ENCODE measurements at regions not wholly inside any gene's neighbourhood (a gene's known extent, or its start where the extent isn't known, plus 50 kb on each side); places are given as distances from the start of the nearest gene placed in this dataset.

DNA sequence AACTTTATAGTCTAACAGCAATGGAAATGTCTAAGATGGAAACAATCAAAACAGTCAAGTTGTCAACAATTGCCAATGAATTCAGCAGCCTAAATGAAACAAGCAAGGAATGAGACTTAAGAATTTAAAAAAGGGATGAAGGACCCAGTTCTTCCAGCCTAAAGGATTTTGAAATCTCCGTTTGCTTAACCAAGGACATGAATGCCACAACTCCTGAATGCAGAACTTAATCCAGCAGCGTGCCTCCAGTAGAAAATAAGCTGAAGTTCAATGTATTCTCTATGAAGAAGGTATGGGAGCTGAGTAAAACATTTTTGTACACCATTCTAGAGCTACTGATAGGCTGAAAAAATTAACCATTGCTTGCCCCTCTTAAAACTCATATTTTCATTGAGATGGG is 411.3 kb downstream of the ARHGEF28 start:
- DNase-seq, result no peak

DNA sequence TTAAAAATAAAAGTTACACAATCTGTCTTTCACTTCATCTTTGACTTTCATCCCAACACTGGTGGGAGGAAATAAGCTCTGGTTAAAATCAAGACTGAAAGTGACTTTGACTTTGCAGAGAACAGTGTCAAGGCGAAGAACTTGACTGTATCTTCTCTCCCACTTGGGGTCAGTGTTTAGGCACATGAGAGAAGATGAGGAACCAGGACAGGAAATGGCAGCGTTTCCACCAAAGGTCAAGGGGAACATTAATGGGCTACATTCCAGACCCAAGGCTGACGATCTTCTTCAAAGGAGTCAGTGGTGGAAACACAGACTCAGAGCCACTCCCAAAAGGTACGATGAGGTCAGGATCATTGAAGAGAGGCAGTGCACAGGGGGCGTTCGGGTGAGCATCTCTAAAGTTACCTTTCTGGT is 409.5 kb downstream of the ARHGEF28 start:
- no peak for DNase-seq

DNA sequence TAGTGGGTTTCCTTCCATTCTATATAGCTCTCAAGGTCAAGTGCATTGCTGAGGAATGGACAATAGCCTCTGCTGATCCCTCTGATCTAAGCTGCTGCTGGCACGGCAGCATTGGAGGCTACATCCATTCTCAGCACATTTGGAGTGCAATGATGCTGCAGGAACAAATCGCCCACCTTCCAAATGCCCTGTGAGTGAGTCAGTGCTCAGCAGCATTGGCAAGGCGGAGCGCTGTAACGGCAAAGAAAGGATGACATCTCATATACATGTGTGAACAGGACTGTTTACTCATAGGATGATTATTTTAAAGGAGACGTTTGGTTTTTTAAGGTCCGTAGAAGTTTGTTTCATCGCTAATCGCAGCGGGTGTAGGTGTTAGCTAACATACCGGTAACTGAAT is 408.7 kb downstream of the ARHGEF28 start:
- no peak for DNase-seq

- no peak for DNase-seq
These were observed 406.6 kb downstream of the ARHGEF28 start for GRCh38 chr5:74032617-74033016.

DNA sequence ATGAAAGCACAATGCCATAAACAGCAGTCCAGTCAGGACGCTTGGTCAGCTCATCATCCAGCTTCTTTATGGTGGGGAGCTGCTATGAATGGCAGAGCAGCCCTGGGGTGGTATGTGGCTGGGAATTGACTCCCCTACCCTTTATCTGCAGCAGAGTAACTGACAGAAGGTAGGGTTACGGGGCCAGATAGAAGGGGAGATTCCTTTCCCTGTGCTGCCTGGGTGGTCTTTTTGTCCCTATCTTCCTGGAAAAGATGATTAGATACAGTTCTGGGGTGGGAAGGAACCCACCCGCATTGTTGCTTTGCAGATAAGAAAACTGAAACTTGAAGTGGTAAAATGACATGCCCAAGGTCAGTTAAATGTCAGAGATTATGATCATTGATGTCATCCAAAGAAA is 405.5 kb downstream of the ARHGEF28 start:
- no peak for DNase-seq

DNA sequence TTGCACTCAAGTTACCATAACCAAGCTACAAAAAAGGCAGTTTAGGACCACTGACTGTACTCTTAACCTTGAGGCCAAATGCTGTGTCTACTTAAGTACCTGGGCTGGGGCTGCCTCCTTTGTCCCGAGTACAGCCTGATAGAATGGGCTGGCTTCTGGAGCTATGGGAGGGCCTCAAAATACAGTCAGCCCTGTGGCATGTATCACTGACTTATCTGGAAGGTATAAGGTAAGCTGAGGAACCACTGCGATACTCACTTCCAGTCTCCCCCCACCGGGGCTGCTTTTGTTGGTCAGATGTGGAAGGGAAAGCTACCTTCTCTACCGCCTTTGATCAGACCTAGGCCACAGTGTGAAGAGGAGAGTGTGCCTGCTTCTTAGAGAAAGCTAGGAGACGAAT is 404.8 kb downstream of the ARHGEF28 start:
- no peak for DNase-seq

- DNase-seq, result no peak
These were observed 404.4 kb downstream of the ARHGEF28 start for GRCh38 chr5:74030371-74030770.

DNA sequence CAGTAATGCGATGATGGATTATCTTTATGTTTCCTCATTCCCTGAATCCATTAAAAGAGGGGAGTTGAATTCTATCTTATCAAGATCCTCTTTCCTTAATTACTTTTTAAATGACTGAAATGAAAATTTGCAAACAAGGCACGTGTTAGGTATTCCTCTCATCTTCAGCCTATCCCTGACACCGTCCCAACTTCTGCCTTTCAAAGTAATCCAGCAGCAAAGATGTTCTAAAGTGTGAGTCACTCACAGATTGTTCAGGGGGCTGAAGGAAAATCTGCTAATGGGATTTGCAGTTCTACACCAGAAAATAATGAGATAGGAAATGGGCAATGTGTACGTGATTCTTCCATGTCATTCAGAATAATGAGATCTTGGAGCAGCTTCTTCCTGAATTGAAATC is 403.0 kb downstream of the ARHGEF28 start:
- no peak for DNase-seq

DNA sequence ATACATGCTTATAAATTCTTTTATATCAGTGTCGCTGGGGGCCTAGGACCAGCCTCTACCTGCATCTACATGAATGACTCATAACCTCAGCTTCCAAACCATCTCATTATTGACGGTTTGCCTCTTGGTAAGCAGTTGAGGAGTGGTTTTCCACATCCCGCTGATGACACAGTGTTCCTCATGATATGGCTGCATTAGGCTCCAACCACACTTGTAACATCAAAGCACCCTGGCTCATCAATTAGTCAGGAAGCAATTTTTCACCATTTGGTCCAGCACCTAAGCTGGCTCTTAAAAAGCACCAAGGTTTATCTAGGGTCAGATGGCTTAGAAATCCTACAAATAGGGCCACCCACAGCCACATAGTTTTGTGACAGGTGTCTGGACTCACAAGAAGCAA is 402.4 kb downstream of the ARHGEF28 start:
- DNase-seq, result no peak

GRCh38 chr5:74027732-74028338 is 401.8 kb downstream of the ARHGEF28 start:
- DNase-seq, result no peak

DNA sequence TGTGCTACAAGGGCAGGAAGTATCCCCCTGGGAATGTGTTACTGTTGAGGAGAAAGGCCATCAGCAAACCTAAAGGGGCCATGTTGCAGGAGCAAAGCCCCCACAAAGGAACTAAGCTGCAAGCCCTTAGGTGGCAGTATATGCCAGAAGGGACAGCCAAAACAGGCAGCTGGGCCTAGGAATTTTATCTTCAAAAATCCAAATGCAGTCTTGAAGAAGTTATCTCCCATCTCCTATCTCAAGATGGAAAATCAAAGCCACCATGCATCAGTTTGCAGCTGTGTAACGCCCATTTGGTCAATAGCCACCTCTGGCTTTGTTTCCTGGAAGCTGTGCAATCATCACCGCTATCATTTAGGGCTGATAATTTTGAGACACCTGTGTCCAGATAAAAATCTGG is 400.3 kb downstream of the ARHGEF28 start:
- DNase-seq, result no peak

GRCh38 chr5:74021126-74021525 is 395.1 kb downstream of the ARHGEF28 start:
- no peak for DNase-seq

GRCh38 chr5:74020503-74020902 is 394.5 kb downstream of the ARHGEF28 start:
- DNase-seq, result no peak

DNA sequence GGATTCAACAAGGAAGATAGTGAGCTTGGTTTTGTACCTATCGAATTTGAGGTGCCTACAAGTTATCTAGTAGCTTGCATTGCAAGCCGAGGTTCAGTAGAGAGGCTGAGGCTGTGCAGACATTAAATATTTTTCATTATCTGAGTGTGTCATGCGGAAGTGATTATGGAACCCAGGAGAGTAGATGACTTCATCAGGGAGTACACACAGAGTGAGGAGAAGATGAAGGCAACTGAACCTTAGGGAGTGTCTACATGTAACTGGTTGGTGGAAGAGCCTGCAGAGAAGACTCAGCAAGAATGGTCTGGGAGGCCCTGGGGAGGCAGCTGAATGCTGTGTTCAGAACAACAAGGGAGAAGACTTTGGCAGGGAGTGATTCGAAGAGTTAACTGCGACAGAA is 393.9 kb downstream of the ARHGEF28 start:
- no peak for DNase-seq

DNA sequence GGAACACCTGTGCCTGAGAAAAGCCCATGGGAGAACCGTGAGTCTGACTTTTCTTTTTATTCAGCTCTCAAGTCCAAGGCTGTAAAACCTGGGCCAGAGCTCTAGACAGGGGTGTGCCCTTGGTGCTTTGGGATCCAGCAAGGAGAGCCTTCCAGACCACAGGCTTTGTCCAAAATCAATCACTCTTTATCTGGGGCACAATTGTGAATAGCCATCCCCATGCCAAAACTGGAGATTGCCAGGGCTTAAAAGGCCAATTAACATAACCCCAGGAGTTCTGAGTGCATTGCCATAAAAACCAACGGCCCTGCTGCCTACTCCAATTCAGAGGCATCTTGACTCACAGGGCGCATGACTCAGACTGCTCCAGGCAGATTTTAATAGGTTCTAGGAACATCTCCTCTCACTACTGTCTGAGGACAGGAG is 391.8 kb downstream of the ARHGEF28 start:
- no peak for DNase-seq

GRCh38 chr5:74017112-74017511 is 391.1 kb downstream of the ARHGEF28 start:
- no peak for DNase-seq

- DNase-seq, result no peak
These were observed 390.4 kb downstream of the ARHGEF28 start for GRCh38 chr5:74016373-74016772.

GRCh38 chr5:74015716-74016115 is 389.7 kb downstream of the ARHGEF28 start:
- no peak for DNase-seq

DNA sequence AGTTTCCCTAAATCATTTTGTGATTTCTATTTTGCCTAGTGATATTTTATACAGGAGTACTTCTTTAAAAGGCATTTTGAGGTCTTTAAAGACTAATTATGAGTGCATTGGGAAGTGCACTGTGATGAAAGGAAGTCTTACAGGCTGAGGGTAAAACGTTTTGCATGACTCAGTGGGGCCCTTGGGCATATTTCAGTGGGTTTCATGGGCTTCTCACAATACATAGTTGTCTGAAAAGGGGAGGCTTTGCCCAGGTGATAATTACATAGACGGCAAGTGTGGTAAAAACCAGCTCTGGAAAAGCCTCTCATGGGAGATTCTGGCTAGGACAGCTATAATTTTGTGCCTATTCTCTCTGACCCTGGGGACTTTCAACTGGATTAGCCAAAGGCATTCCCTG is 387.2 kb downstream of the ARHGEF28 start:
- DNase-seq, result no peak

DNA sequence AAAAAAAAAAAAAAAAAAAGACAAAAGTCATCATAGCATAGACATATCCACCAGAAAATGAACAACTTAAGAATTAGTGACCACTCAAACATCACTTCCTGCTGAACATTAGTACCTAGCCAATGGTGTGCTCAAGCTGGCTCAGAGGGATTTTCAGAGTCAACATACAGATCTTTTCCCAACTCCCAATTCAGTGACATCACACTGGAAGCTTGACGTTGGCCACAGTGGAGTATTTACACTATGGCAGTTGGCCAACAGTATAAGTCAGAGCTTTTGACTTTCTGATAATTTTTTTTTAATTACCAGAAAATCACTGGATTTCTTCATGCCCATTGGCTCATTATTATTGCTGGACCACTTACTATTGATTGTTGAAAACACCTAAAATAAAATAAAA is 383.5 kb downstream of the ARHGEF28 start:
- no peak for DNase-seq

- DNase-seq, result no peak
These were observed 381.2 kb downstream of the ARHGEF28 start for GRCh38 chr5:74007193-74007592.

- DNase-seq, result no peak
These were observed 373.3 kb downstream of the ARHGEF28 start for GRCh38 chr5:73999297-73999696.

DNA sequence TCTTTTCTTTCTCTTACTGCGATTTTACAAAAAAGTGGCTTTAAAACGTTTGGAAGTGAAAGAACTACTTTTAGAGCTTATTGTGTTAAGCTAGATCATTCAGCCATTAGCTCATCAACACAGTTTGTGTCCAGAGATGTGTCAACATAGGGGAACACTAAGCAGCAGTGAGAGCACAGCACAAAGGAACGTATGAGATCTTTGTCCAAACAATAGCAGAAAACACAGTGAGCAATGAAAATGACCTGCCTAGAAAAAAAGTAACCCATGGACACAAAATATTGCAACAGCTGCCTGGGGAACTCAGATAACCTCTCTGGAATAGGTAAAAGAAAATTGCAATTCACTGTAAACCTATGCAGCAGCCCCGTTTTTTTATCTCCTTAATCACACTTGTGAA is 372.5 kb downstream of the ARHGEF28 start:
- no peak for DNase-seq

- no peak for DNase-seq
These were observed 372.0 kb downstream of the ARHGEF28 start for GRCh38 chr5:73997960-73998359.

- no peak for DNase-seq
These were observed 370.3 kb downstream of the ARHGEF28 start for GRCh38 chr5:73996151-73996755.

Data from NCI-H526 treated with DMSO at 0.1 percent for 48 hours (cell line).